Calu3 (cell line): ENCODE measurements at regions not wholly inside any gene's neighbourhood (a gene's known extent, or its start where the extent isn't known, plus 50 kb on each side); places are given as distances from the start of the nearest gene placed in this dataset.

Experiments
- BruUV-seq: library from RNA; stranded (reverse); fragments of 400-500 nt; replicated peaks from 2 replicates; lab custom pipeline; 2021; lab: Mats Ljungman, UMichigan
- CTCF ChIA-PET: fragments of 300-600 bp; sonication (Branson Sonifier 250); formaldehyde crosslinking; loops from one replicate; lab custom pipeline; 2022; ENCODE audit warnings: antibody characterized with exemption; lab: Charles Lee
- DNase-seq: peaks from one replicate; pipeline ENCODE4 v3.0.0; 2022
- H3K27ac Mint-ChIP-seq: one replicate; pipeline ENCODE4 v1.8.0; 2022; ENCODE audit warnings: mixed read lengths; ENCODE audit not compliant: unreplicated experiment
- H3K27me3 Mint-ChIP-seq: one replicate; pipeline ENCODE4 v1.8.0; 2022; ENCODE audit warnings: mixed read lengths; ENCODE audit not compliant: unreplicated experiment
- H3K36me3 Mint-ChIP-seq: one replicate; pipeline ENCODE4 v1.8.0; 2022; ENCODE audit warnings: mild to moderate bottlenecking, moderate library complexity, mixed read lengths; ENCODE audit not compliant: insufficient read depth, unreplicated experiment
- H3K4me1 Mint-ChIP-seq: one replicate; pipeline ENCODE4 v1.8.0; 2022; ENCODE audit warnings: mild to moderate bottlenecking, low read depth, mixed read lengths; ENCODE audit not compliant: unreplicated experiment
- H3K4me3 Mint-ChIP-seq: one replicate; pipeline ENCODE4 v1.8.0; 2022; ENCODE audit warnings: mild to moderate bottlenecking, low read depth, moderate library complexity, mixed read lengths; ENCODE audit not compliant: unreplicated experiment
- H3K9me3 Mint-ChIP-seq: one replicate; pipeline ENCODE4 v1.8.0; 2022; ENCODE audit warnings: low read depth, mixed read lengths; ENCODE audit not compliant: unreplicated experiment
- intact Hi-C: fragments of 100-400 bp; cut with micrococcal nuclease; formaldehyde crosslinking; loops from one replicate; pipeline ENCODE4 v1.10.0; 2022; ENCODE audit not compliant: unreplicated experiment
- TF ChIP-seq, protein P1 (sequence below): fragments of 200-600 bp; IDR thresholded peaks from one replicate; pipeline ENCODE4 v1.8.0; 2022; ENCODE audit warnings: antibody characterized with exemption; ENCODE audit not compliant: unreplicated experiment

DNA sequence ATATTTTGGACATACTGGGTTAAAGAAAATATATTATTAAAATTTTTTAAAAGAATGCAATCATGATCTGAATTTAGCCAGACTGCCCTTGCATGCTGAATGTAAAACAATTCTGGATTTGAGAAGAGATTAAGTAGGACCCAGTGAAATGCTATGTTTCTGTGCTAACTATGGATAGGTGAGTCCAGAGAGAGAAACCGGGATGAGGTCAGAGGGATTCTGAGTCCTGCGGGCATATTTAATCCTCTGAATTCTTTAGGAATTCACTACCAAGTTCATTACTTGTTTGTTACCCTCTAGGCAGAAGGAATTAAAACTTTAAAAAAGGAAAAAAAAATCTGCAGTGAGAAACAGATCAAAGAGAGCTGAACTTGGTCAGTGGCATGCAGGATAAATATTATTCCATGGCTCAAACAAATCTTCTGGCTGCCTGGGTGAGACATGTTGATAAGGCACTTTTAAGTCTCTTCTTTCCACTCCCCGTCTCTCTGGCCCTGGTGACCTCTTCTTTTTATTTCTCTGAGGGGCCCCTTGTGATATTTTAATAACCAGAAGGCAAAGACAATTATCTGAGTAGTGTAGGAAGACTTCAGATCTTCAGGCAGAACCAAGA lies 50.2 kb upstream of the LYZL1 start:
- no peaks in the 10 kb centered on the region for H3K36me3 Mint-ChIP-seq
- TF ChIP-seq, protein P1, sequence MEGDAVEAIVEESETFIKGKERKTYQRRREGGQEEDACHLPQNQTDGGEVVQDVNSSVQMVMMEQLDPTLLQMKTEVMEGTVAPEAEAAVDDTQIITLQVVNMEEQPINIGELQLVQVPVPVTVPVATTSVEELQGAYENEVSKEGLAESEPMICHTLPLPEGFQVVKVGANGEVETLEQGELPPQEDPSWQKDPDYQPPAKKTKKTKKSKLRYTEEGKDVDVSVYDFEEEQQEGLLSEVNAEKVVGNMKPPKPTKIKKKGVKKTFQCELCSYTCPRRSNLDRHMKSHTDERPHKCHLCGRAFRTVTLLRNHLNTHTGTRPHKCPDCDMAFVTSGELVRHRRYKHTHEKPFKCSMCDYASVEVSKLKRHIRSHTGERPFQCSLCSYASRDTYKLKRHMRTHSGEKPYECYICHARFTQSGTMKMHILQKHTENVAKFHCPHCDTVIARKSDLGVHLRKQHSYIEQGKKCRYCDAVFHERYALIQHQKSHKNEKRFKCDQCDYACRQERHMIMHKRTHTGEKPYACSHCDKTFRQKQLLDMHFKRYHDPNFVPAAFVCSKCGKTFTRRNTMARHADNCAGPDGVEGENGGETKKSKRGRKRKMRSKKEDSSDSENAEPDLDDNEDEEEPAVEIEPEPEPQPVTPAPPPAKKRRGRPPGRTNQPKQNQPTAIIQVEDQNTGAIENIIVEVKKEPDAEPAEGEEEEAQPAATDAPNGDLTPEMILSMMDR: no peak
- H3K4me1 Mint-ChIP-seq: no peaks in the 10 kb centered on the region
- intact Hi-C loops: no loop called here
- DNase-seq: no peak
- no peak overlapping the region for H3K27ac Mint-ChIP-seq
- no peaks in the 10 kb centered on the region for H3K9me3 Mint-ChIP-seq
- CTCF ChIA-PET: interaction anchor here (0.6 kb wide), 1 partner anchor 255 kb away, joined by 3 read pairs; no protein-coding TSS in a partner anchor
- BruUV-seq: no TSS peak
- H3K4me3 Mint-ChIP-seq: no peak overlapping the region
- H3K27me3 Mint-ChIP-seq: peaks cover 31% of the 10 kb centered on the region
